ENCODE measurements at regions not wholly inside any gene's neighbourhood (a gene's known extent, or its start where the extent isn't known, plus 50 kb on each side); places are given as distances from the start of the nearest gene placed in this dataset.

DNA sequence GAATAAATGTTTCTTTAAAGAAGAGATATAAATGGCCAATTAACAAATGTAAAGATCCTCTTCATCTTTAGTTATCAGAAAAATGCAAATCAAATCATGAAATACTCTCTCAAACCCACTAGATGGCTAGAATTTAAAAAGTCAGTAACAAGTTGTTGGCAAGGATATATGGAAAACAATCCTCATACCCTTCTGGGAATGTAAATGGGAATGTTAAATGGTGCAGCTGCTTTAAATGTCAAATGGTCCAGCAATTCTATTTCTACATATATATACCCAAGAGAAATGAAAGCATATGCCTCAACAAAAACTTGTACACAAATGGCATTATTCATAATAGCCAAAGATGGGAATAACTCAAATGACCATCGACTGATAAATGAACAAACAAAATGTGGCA lies 283.5 kb downstream of the RWDD3 start (continued):
- TF ChIP-seq, protein P1, sequence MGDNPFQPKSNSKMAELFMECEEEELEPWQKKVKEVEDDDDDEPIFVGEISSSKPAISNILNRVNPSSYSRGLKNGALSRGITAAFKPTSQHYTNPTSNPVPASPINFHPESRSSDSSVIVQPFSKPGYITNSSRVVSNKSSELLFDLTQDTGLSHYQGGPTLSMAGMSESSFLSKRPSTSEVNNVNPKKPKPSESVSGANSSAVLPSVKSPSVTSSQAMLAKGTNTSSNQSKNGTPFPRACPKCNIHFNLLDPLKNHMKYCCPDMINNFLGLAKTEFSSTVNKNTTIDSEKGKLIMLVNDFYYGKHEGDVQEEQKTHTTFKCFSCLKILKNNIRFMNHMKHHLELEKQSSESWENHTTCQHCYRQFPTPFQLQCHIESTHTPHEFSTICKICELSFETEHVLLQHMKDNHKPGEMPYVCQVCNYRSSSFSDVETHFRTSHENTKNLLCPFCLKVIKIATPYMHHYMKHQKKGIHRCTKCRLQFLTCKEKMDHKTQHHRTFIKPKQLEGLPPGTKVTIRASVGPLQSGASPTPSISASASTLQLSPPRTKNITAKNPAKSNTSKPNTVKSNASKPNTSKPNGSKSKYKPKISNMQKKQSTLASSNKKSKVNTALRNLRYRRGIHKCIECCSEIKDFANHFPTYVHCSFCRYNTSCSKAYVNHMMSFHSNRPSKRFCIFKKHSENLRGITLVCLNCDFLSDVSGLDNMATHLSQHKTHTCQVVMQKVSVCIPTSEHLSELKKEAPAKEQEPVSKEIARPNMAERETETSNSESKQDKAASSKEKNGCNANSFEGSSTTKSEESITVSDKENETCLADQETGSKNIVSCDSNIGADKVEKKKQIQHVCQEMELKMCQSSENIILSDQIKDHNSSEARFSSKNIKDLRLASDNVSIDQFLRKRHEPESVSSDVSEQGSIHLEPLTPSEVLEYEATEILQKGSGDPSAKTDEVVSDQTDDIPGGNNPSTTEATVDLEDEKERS (CRISPR knock-in tag; IDR thresholded peaks at IDR 0.05): no peak
- TF ChIP-seq SMYD3 (CRISPR knock-in tag; IDR thresholded peaks at IDR 0.05): no peak
- TF ChIP-seq, protein P2, sequence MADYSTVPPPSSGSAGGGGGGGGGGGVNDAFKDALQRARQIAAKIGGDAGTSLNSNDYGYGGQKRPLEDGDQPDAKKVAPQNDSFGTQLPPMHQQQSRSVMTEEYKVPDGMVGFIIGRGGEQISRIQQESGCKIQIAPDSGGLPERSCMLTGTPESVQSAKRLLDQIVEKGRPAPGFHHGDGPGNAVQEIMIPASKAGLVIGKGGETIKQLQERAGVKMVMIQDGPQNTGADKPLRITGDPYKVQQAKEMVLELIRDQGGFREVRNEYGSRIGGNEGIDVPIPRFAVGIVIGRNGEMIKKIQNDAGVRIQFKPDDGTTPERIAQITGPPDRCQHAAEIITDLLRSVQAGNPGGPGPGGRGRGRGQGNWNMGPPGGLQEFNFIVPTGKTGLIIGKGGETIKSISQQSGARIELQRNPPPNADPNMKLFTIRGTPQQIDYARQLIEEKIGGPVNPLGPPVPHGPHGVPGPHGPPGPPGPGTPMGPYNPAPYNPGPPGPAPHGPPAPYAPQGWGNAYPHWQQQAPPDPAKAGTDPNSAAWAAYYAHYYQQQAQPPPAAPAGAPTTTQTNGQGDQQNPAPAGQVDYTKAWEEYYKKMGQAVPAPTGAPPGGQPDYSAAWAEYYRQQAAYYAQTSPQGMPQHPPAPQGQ (CRISPR knock-in tag; IDR thresholded peaks at IDR 0.05; ENCODE audit: borderline replicate concordance): no peak
- no peak for TF ChIP-seq MED8 (CRISPR knock-in tag; IDR thresholded peaks at IDR 0.05; ENCODE audit: insufficient replicate concordance)
- no peak for TF ChIP-seq ZNF264 (CRISPR knock-in tag; IDR thresholded peaks at IDR 0.05)
- TF ChIP-seq, protein P3, sequence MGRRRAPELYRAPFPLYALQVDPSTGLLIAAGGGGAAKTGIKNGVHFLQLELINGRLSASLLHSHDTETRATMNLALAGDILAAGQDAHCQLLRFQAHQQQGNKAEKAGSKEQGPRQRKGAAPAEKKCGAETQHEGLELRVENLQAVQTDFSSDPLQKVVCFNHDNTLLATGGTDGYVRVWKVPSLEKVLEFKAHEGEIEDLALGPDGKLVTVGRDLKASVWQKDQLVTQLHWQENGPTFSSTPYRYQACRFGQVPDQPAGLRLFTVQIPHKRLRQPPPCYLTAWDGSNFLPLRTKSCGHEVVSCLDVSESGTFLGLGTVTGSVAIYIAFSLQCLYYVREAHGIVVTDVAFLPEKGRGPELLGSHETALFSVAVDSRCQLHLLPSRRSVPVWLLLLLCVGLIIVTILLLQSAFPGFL (CRISPR knock-in tag; IDR thresholded peaks at IDR 0.05): no peak

DNA sequence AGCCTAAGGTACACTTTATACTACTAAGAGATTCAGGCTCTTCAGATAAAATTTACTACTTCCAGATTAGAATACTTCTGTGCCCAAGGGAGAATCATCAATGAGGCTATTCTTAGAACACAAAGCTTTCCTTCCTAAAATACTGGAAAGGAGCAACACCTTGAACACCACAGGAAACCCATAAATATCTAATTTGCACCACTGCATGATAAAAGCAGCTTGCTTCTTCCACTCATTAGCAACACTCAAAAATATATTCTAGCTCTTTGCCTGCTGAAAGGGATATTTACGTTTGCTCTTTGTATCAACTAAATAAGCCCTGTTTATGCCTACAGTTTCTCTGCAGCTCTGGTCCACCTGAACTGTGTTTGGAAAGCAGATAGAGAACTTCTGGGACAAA lies 284.3 kb downstream of the RWDD3 start:
- Histone ChIP-seq H3K9me3 (ENCODE audit: low read length) (0 out of 2 replicates have a peak, but pooled peaks cover 7% of the 10 kb centered on the region), H3K79me2 (ENCODE audit: insufficient read depth, low read length) (no peaks in the 10 kb centered on the region), H3K27ac (ENCODE audit: extremely low read length, insufficient read depth, low read length) (no peak overlapping the region), H3K9ac (ENCODE audit: insufficient read depth, low read depth, low read length) (no peak overlapping the region), H2AFZ (ENCODE audit: low read length) (no peak overlapping the region), H3K36me3 (replicated peaks in 1 of 2; ENCODE audit: control insufficient read depth in 1 of 2, insufficient read depth in 2 of 2, low read length in 2 of 2) (no peaks in the 10 kb centered on the region), H3K4me2 (ENCODE audit: low read depth, low read length) (no peak overlapping the region), H3K27me3 (ENCODE audit: control insufficient read depth in 1 of 2, insufficient read depth in 2 of 2, low read length in 2 of 2) (no peaks in the 10 kb centered on the region), H3K4me3 (replicated peaks in 1 of 3; ENCODE audit: insufficient read depth in 1 of 3, low read depth in 2 of 3, low read length in 3 of 3) (no peak overlapping the region), H3K4me1 (ENCODE audit: insufficient read depth, low read length) (no peaks in the 10 kb centered on the region), H4K20me1 (ENCODE audit: insufficient read depth, low read length) (no peaks in the 10 kb centered on the region)
- ChIA-PET CTCF (ENCODE audit: low intra/inter-chr PET ratio, low total read pairs) (no interaction called here), POLR2A (no interaction called here)
- in situ Hi-C loops (cut with HindIII; ENCODE audit: extremely low pct_ligation_motif_present, low pct_unique_long_range_greater_than_20kb): no loop called here
- 0% methylated on average over 1 of the region's 1 CpG for whole genome bisulfite sequencing (ENCODE audit: low lambda C conversion rate)
- ATAC-seq (no peak), DNase-seq (ENCODE audit: low spot score) (no peak), FAIRE-seq (no peak)
- no TSS peak for BruUV-seq (replicated peaks)
- intact Hi-C loops (cut with micrococcal nuclease; ENCODE audit: unreplicated experiment): no loop called here
- TF ChIP-seq HDAC1 (CRISPR knock-in tag; IDR thresholded peaks at IDR 0.05) (no peak), ZNF720 (CRISPR knock-in tag; IDR thresholded peaks at IDR 0.05) (no peak), JUND (CRISPR knock-in tag; IDR thresholded peaks at IDR 0.05) (no peak), REXO4 (CRISPR knock-in tag; IDR thresholded peaks at IDR 0.05; ENCODE audit: borderline replicate concordance) (no peak)
- TF ChIP-seq, protein P4, sequence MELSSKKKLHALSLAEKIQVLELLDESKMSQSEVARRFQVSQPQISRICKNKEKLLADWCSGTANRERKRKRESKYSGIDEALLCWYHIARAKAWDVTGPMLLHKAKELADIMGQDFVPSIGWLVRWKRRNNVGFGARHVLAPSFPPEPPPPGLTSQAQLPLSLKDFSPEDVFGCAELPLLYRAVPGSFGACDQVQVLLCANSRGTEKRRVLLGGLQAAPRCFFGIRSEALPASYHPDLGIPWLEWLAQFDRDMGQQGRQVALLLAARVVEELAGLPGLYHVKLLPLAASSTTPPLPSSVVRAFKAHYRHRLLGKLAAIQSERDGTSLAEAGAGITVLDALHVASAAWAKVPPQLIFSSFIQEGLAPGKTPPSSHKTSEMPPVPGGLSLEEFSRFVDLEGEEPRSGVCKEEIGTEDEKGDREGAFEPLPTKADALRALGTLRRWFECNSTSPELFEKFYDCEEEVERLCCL (CRISPR knock-in tag; IDR thresholded peaks at IDR 0.05; ENCODE audit: borderline replicate concordance): no peak
- TF ChIP-seq, protein P5, sequence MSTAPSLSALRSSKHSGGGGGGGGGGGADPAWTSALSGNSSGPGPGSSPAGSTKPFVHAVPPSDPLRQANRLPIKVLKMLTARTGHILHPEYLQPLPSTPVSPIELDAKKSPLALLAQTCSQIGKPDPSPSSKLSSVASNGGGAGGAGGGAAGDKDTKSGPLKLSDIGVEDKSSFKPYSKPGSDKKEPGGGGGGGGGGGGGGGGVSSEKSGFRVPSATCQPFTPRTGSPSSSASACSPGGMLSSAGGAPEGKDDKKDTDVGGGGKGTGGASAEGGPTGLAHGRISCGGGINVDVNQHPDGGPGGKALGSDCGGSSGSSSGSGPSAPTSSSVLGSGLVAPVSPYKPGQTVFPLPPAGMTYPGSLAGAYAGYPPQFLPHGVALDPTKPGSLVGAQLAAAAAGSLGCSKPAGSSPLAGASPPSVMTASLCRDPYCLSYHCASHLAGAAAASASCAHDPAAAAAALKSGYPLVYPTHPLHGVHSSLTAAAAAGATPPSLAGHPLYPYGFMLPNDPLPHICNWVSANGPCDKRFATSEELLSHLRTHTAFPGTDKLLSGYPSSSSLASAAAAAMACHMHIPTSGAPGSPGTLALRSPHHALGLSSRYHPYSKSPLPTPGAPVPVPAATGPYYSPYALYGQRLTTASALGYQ (CRISPR knock-in tag; IDR thresholded peaks at IDR 0.05): no peak
- TF ChIP-seq, protein P6, sequence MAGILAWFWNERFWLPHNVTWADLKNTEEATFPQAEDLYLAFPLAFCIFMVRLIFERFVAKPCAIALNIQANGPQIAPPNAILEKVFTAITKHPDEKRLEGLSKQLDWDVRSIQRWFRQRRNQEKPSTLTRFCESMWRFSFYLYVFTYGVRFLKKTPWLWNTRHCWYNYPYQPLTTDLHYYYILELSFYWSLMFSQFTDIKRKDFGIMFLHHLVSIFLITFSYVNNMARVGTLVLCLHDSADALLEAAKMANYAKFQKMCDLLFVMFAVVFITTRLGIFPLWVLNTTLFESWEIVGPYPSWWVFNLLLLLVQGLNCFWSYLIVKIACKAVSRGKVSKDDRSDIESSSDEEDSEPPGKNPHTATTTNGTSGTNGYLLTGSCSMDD (CRISPR knock-in tag; IDR thresholded peaks at IDR 0.05): no peak
